ENCODE measurements at regions not wholly inside any gene's neighbourhood (a gene's known extent, or its start where the extent isn't known, plus 50 kb on each side); places are given as distances from the start of the nearest gene placed in this dataset.

DNA sequence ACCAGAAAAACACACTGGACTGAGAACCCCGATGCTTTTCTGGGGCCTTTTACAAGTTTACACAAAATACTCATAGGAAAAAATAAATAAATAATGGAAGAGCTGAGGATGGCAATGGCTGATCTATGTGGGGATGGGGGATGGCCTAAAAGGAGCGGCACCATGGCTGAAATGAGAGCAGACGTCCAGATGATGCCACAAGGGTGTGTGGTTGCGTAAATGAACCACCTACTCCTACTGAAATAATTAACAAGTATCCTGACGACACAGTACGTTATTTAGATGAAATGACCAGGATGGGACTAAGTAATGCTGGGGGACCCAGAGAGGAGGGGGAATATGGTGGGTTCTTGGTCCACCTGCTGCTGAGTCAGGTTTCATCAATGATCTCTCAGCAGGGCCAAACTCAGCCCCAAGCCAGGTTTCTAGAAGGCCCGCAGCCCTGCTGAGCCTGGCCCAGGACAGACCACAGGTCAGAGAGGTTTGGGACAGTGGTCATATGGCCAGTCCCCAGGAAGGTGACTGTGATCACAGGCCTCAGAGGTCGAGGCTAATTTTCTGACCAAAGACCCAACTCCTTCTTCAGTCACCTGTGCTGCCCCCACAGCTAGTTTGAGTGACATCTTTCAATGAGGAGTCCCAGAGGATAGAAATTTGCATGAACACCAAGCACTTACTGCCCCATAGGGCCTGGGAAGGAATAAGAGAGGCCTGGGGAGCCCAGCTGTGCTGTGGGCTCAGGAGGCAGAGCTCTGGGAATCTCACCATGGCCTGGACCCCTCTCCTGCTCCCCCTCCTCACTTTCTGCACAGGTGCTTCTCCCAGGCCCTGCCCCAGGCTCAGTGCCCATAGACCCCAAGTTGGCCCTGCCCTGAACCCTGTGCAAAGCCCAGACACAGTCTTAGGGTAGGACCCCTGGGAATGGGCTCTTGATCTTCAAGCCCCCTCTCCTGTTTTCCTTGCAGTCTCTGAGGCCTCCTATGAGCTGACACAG lies 76.3 kb upstream of the IGLL5 start:
- intact Hi-C loops (cut with DNase I), result no loop called here
- H3K27ac ChIP-seq, result no peak overlapping the region
- WGBS, 3 donors, result 81 to 89% (median 88%) methylated on average over 8 of the region's 8 CpGs
- no peak for TF ChIP-seq POLR2A (IDR thresholded peaks at IDR 0.05)
- TF ChIP-seq EP300 (IDR thresholded peaks at IDR 0.05), result no peak
- TF ChIP-seq, protein P1, sequence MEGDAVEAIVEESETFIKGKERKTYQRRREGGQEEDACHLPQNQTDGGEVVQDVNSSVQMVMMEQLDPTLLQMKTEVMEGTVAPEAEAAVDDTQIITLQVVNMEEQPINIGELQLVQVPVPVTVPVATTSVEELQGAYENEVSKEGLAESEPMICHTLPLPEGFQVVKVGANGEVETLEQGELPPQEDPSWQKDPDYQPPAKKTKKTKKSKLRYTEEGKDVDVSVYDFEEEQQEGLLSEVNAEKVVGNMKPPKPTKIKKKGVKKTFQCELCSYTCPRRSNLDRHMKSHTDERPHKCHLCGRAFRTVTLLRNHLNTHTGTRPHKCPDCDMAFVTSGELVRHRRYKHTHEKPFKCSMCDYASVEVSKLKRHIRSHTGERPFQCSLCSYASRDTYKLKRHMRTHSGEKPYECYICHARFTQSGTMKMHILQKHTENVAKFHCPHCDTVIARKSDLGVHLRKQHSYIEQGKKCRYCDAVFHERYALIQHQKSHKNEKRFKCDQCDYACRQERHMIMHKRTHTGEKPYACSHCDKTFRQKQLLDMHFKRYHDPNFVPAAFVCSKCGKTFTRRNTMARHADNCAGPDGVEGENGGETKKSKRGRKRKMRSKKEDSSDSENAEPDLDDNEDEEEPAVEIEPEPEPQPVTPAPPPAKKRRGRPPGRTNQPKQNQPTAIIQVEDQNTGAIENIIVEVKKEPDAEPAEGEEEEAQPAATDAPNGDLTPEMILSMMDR (IDR thresholded peaks at IDR 0.05), result no peak
- H3K36me3 ChIP-seq, result no peaks in the 10 kb centered on the region
- no peak overlapping the region for H3K4me3 ChIP-seq
- H3K9me3 ChIP-seq, result no peaks in the 10 kb centered on the region
- no peaks in the 10 kb centered on the region for H3K27me3 ChIP-seq
- no peak for DNase-seq
- no peaks in the 10 kb centered on the region for H3K4me1 ChIP-seq (ENCODE audit: insufficient read depth)

DNA sequence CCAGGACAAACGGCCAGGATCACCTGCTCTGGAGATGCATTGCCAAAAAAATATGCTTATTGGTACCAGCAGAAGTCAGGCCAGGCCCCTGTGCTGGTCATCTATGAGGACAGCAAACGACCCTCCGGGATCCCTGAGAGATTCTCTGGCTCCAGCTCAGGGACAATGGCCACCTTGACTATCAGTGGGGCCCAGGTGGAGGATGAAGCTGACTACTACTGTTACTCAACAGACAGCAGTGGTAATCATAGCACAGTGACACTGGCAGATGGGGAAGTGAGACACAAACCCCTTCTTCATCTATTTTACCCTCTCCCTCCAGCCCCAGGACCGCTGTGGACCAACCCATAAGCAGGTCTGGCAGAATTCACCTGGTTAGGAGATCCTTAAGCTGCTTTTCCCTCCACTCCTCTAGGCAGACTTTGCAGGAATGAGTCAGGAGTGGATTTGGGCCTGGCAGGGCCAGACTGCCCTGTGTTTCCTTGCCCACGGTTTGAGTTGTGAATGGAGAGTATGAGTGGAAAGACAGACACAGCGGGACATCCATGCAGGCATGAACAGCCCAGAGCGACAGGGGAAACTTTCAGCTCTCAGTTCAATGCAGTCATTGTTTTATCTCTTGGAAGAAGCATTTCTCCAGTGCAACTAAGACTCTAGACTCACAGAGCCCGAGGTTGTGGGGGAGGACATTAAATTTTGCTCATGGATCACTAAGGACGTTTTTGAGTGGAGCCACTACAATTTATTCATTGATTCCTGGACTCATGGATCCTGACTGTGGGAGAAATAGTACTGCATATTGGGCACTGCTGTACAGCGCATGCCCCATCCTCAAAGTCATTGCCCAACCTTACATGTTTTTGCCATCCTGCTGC lies 75.3 kb upstream of the IGLL5 start:
- intact Hi-C loops (cut with DNase I), result no loop called here
- DNase-seq, result no peak
- H3K9me3 ChIP-seq, result no peaks in the 10 kb centered on the region
- H3K36me3 ChIP-seq, result no peaks in the 10 kb centered on the region
- H3K4me3 ChIP-seq, result no peak overlapping the region
- TF ChIP-seq, protein P1 (IDR thresholded peaks at IDR 0.05), result no peak
- TF ChIP-seq EP300 (IDR thresholded peaks at IDR 0.05), result no peak
- no peak for TF ChIP-seq POLR2A (IDR thresholded peaks at IDR 0.05)
- H3K27ac ChIP-seq, result no peak overlapping the region
- 75 to 81% (median 77%) methylated on average over 10 of the region's 10 CpGs for WGBS, 3 donors
- no peaks in the 10 kb centered on the region for H3K4me1 ChIP-seq (ENCODE audit: insufficient read depth)
- no peaks in the 10 kb centered on the region for H3K27me3 ChIP-seq

DNA sequence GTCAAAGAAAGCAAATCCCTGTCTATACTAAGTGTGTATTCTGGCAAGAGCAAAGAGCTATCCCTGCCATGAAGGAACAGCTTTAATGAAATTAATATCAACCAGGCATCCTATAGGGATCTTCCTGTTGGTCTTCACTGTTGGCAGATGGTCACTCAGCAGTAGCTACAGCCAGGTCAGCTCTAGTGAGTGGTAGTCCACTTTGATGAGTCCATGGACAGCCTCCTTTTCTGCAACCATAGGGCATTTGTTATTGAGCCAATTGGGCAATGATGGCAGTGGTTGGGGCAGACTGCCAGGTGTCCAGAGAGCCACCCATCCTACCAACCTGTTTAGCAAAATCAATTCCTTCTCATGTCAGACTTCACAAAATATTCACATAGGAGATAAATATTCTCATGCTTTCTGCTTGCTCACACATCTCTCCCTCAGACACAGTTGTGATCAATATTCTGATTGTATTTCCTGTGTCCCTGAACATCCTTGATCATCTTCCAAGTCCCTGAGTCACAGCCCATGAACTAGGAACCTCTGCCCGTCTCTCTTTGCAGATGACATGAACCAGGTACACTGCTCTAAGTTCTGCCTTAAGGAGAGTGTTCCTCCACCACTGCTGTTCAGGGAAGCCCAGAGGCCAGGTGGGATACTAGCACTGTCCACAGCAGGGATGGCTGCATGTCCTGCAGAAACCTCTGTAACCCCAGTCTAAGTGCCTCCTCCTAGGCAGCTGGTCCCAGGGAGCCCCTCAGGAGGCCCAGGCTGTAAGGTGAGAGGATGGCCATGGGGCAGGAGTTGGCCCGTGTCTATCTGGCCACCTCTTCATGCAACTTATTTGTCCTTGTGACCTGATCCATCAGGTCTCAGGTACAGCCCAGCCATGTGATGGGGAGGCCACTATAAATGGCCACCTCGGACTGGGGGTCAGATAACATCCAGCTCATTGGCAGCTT lies 74.2 kb upstream of the IGLL5 start:
- WGBS, 3 donors, result 65 to 72% (median 69%) methylated on average over 3 of the region's 3 CpGs
- TF ChIP-seq POLR2A (IDR thresholded peaks at IDR 0.05) (no peak), EP300 (IDR thresholded peaks at IDR 0.05) (no peak)
- TF ChIP-seq, protein P1 (IDR thresholded peaks at IDR 0.05), result no peak
- no peak overlapping the region for H3K27ac ChIP-seq
- H3K4me3 ChIP-seq, result no peak overlapping the region
- intact Hi-C loops (cut with DNase I), result no loop called here
- no peaks in the 10 kb centered on the region for H3K4me1 ChIP-seq (ENCODE audit: insufficient read depth)
- H3K36me3 ChIP-seq, result no peaks in the 10 kb centered on the region
- no peak for DNase-seq
- H3K9me3 ChIP-seq, result no peaks in the 10 kb centered on the region
- no peaks in the 10 kb centered on the region for H3K27me3 ChIP-seq

Data from ovary (tissue), 7 donors.